ENCODE measurements at regions not wholly inside any gene's neighbourhood (a gene's known extent, or its start where the extent isn't known, plus 50 kb on each side); places are given as distances from the start of the nearest gene placed in this dataset.
"Not testable (repeated sequence)": the region's sequence is repeated elsewhere in the genome, so short reads cannot be mapped to it uniquely, and the experiment has no call there.

DNA sequence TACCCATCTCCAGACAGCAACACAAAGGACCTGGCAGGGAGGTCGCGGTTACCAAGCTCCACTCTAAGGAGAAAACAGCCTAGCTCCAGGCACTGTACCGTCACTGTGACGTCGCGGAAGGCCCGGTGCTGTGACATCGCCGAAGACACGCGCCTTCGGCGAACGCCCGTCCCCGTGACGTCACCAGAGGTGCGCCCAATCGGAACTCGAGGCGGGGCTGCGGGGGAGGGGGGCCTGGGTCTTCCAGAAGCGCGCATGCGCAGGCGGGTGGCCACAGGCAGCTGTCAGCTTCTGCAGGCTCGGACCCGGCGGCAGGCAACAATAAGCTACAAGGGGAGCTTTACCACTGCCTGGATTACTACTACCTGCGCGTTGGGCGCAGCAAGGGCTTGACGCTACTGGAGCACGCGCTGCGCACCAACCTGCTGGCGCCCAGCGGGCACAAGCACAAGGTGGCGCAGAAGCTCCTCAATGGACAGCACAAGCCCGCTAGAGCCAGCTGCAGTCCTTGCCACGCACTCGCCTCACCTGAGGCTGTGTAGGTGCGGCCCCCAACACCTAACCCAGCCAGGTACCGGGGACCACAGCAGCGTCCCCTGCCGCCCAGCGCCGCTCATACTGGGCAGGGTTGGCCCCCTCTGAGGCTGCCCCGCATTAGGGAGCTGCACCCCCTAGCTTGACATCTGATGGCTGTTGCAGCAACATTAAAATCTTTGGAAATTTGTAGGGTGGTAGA lies 208.4 kb downstream of the TPST1 start:
- DNase-seq (ENCODE audit: low read depth in 1 of 2, low spot score in 1 of 2) = peak; percentile 42 to 75

DNA sequence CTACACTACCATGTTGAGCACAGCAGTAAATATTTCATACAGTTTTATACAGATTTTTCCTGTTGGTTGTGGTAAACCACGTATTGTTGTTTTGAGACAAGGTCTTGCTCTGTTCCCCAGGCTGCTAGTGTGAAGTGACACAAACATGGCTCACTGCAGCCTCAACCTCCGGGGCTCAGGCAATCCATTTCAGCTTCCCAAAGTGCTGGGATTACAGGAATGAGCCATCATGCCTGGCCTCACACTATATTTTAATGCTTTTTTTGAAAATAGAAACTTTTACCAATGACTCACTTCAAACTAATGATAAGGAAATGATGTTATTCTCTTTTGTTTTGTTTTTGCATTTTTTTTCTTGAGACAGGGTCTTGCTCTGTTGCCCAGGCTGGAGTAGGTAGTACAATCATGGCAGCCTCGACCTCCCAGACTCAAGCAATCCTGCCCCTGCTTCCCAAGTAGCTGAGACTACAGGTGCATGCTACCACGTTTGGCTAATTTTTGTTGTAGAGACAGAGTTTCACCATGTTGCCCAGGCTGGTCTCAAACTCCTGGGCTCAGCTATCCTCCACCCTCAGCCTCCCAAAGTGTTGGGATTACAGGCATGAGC lies 210.6 kb downstream of the TPST1 start:
- DNase-seq (ENCODE audit: low read depth in 1 of 2, low spot score in 1 of 2) = no peak

DNA sequence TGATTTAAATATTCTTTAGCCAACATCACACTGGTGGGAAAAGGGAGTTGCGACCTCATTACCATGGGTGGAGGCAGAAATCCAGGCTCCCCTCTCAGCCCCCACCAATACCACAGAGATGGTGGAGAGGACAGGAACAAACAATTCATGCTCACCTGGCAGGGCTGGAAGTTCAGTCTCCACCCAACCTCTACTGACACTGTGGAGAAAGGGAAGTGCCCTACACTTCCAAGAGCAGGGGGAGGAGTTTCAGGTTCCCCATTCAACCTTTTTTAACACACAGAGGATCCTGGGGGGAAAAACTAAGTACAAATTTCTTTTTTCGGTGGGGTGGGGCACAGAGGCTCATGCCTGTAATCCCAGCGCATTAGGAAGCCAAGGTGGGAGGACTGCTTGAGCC lies 210.1 kb upstream of the KCTD7 start:
- DNase-seq (ENCODE audit: low read depth in 1 of 2, low spot score in 1 of 2) = no peak

DNA sequence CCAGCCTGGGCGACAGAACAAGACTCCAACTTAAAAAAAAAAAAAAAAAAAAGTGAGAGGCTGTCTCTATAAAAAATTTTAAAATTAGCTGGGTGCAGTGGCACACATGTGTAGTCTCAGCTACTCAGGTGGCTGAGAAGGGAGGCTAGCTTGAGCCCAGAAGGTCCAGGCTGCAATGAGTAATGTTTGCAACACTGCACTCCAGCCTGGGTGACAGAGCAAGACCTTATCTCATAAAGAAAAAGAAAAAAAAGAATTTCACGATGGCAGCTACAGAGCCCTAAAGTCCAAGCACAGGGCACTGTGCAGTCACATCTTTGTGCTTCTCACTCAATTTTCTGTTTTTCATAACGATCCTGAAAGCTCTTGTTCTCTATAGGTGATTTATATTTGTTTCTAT lies 209.5 kb upstream of the KCTD7 start:
- DNase-seq (ENCODE audit: low read depth in 1 of 2, low spot score in 1 of 2) = no peak

DNA sequence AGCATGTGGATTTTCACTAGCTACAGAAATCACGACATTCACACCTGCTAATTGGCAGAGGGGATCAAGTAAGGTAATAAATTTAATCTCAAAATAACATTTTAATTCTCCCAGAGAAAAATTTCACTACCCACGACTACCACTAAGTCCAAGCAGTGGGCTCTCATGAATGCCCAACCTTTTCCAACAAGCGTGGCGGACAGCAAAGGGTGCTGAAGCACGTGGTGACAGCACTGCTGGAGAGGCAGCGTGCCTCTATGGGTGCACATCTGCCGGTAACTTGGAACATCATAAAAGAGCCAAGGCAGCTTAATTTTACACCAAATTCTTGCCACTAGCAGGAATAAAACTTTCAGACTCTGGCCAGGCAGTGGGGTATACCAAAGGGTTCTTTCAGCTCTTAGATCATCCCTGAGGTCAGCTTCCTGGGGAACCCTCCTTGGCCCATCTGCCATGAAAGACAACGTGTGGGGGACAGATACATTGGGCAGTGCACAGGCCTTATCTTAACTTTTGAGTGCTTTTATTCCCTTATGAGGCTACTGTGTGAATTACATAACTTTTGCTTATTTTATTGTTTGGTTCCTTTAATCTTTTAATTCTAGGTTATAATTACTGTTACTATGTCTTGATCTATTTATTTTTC lies 206.7 kb upstream of the KCTD7 start:
- DNase-seq (ENCODE audit: low read depth in 1 of 2, low spot score in 1 of 2) = no peak

DNA sequence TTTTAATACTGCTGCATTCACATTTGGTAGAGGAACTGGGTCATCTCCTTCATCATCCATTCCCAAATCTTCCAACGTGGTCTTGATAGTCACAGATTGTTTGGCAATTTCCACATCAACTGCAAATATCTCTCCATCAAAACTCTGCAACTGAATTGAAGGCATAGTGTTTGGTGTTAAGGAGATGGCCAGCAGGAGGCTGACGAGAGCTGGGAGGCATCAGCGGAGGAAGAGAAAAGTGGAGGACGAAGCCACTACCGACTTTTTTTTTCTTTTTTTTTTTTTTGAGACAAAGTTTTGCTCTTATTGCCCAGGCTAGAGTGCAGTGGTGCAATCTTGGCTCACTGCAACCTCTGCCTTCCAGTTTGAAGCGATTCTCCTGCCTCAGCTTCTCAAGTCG lies 205.0 kb upstream of the KCTD7 start:
- no peak for DNase-seq (ENCODE audit: low read depth in 1 of 2, low spot score in 1 of 2)

DNA sequence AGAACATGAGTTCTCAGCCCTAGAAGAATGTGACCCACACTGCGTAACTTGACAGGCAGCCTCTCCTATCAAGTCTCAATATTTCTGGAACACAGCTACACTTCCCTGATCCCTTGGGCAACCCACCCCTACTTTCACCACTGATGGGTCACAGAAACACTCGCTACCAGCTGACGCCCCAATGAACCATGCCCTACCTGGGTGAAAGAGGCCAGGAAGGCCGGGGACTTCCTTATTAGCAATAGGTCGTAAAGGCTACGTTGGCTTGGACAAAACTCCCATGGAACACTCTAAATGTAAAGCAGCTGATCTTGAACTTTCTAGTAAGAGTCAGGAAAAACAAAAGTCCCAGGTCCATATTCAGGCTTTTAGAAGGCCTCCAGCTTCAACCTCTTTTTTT lies 202.3 kb upstream of the KCTD7 start:
- no peak for DNase-seq (ENCODE audit: low read depth in 1 of 2, low spot score in 1 of 2)

DNA sequence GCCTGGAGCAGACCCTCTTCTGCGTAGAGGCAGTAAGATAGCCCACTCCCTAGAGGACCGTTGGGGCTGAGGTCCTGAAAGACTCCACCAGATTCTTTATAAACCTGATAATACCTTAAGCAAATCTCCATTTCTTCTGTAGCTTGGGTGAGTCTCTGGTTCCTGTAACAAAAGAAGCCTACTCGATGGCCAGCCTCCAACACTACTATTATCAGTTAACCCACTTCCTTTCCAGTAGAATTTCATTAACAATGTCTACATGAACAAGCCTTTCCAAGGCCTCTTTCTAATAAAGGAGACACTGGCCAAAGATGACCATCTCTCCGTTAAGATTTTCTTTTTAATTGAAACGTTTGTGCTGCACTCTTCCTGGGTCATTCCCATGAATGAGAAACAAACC lies 201.7 kb upstream of the KCTD7 start:
- no peak for DNase-seq (ENCODE audit: low read depth in 1 of 2, low spot score in 1 of 2)

DNA sequence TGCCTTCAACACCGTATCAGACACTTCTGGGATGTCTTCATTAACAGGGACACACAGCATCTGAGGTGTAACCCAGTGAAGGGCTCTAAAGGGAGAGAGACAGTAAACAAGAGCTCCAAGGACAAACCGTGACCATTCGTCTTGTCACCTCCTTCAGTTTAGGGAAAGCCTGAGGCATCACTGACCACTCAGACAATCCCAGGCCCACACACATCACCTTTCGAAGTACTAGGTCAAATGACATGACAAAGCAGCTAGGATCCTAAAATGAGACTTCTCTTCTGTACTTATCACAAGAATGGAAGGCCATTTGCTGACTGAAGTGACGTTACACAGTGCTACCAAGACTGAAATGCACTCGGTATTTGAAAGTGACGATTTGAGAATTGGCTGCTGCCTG lies 200.7 kb upstream of the KCTD7 start:
- no peak for DNase-seq (ENCODE audit: low read depth in 1 of 2, low spot score in 1 of 2)

DNA sequence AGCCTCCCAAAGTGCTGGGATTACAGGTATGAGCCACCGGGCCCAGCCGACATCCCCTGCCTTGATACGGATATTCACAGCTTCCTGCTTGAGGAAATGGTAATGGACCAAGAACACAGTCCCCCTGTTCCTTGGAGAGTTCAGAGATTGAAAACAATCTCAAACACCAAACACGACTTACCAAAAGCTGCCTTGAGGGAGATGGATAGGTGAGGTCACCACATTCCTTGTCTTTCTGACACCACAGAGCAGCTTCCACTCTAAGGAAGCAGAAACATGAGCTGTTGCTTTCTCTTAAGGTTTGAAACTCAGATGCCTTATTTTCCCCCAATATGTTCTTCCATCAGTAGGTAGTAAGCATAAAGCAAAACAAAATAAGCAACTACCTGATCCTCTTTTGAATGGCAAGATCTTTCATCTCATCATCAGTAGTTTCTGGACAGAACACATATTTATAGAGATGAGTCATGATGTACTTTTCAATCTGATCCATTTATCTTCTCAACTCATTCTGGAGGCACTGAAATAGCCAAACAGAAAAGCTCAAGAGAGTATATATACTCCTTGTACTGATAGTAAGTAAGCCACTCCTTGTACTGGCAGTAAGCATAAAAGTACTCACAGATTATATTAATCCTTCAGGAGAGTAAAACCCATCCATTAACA lies 199.1 kb upstream of the KCTD7 start:
- no peak for DNase-seq (ENCODE audit: low read depth in 1 of 2, low spot score in 1 of 2)

DNA sequence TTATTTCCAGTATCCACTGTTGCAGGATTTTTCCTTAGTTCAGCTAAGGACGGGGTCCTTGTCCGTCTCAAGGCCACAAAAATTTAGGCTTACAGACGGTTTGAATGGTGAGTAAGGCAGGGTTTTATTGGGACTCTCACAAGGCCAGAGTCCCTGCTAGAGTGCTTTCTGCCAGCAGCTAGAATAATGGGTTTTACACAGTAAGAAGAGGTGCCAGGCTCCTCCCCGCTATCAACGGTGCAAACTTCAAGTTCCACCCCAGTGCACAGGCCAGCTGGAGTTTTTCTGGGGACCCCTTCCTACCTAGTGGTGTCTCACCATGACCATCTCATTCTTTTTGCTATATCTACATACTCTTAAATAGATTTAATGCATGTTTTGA lies 198.5 kb upstream of the KCTD7 start:
- DNase-seq (ENCODE audit: low read depth in 1 of 2, low spot score in 1 of 2) = no peak

DNA sequence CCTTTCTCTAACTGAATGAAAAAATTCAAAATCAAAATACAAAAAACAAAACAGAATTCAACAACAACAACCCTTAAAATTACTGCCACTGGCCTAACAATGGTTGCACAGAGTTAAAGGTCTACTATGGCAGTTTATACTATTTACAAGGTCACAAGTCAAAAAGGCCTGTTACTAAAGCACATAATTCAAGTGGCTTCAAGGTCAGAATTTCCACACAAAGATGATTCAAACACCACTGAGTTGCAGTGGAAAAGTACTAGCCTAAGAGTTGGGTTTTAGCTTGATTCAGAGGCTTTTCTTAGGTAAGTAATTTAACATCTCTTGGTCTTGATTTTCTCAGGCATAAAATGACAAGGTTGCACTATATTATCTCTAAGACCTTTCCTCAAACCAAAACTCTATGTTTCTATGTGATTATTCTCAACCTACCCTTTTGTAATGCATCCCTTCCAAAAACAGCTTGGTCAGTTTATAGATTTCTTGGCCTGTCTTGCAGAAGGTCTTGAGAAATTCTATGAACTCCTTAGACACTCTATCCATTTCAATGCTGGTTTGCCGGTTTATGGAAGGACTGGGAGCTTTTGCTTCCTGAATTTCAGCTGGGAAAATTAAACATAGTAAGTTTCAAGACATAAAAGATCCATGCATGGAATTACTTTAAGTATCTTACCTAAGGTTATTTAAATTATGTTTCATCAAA lies 189.8 kb upstream of the KCTD7 start:
- DNase-seq (ENCODE audit: low read depth in 1 of 2, low spot score in 1 of 2) = not testable (repeated sequence)

DNA sequence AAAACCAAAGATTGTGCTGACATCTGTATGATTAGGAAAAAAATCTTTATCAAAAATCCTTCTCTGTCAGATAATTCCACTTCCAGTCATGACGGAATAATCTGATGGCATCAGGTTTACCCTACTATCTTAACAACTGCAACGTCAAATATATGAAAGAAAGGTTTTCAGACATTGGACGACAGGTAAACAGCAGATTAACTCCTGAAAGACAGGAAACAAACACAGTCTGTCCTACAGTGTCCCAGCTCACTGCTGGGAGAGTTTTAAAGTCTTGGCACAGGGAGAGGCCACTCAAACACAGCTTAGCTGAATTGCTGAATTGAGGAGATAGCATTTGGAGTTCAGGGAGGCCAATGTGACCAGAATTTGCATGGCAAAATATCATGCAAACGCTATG lies 186.3 kb upstream of the KCTD7 start:
- no peak for DNase-seq (ENCODE audit: low read depth in 1 of 2, low spot score in 1 of 2)

DNA sequence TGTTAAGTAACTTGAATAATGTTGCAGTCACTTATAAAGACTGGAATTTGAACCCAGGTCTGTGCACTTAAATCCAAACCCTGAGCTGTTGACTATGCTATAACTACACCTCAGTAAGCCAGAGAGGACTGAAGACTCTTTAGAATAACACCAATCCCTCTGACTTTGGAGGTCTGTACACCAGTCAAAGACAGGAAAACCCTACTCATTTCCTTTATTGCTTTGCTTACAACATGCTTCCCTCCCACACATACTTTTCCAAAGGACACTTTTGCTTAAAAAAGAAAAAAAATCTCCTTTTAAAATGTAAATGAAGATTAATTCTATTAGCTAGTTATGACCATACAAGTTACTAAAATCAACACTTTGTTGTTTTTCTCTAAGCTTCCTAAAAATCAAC lies 184.7 kb upstream of the KCTD7 start:
- DNase-seq (ENCODE audit: low read depth in 1 of 2, low spot score in 1 of 2) = no peak

DNA sequence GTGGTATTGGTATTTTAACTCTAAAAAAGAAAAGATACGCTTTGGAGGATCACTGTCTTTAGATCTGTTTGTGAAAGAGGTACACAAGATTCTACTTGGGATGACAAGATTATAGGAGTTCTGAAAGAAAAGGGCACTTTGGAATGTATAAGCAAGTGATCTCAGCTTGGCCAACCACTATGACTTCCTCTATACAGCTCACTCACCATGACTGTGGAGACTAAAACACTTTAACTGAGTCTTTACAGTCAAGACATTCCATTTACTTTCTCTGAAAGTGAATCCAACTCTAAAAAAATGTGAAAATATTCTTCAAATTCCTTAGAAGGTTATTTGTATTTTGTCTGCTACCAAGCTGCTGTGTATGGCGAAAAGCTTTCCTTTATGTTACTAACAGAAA lies 181.7 kb upstream of the KCTD7 start:
- DNase-seq (ENCODE audit: low read depth in 1 of 2, low spot score in 1 of 2) = not testable (repeated sequence)

DNA sequence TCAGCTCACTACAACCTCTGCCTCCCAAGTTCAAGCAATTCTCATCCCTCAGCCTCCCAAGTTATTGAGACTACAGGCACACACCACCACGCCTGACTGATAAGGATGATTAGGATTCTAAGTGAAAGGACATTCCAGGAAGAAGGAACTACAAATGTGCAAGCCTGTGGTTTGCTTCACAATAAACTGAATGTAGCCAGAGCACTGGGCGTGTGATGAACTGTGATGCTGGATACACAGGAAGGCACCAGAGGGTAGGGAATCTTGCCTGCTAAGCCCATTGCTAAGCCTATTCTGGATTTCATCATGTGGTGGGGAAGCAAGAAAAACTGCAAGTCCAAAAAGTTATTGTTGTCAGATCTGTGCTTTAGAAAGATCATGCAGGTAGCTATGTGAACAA lies 177.9 kb upstream of the KCTD7 start:
- not testable (repeated sequence) for DNase-seq (ENCODE audit: low read depth in 1 of 2, low spot score in 1 of 2)

DNA sequence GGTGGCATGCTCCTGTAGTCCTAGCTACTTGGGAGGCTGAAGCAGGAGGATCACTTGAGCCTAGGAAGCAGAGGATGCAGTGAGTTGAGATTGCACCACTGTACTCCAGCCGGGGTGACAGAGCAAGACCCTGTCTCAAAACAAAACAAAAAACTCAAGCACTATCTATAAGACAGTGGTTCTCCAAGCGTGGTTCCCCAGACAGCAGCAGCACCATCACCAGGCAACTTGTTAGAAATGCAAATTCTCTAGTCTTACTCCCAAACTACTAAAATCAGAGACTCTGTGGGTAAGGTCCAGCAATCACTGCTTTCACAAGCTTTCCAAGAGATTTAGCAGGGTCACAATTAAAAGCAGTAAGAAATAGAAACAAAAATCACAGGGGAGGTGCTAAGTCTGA lies 177.0 kb upstream of the KCTD7 start:
- not testable (repeated sequence) for DNase-seq (ENCODE audit: low read depth in 1 of 2, low spot score in 1 of 2)

DNA sequence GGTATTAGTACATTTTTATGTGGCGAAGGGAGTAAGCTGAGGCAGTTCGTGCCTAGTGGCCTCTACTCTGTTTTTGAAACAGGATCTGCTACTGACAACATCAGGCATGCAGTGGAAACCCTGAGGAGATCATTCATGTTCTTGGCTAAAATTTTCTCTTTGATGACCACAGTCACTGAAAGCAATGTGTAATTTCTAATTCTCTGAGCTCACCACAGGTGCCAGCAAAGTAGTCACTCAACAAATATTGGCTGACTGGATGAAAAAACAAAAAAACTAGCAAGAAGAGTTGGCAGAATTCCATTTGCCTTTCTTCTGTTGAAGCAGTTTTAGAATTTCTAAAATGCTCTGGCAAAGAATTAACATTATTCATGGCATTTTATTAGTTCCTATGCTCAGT lies 176.5 kb upstream of the KCTD7 start:
- DNase-seq (ENCODE audit: low read depth in 1 of 2, low spot score in 1 of 2) = no peak

DNA sequence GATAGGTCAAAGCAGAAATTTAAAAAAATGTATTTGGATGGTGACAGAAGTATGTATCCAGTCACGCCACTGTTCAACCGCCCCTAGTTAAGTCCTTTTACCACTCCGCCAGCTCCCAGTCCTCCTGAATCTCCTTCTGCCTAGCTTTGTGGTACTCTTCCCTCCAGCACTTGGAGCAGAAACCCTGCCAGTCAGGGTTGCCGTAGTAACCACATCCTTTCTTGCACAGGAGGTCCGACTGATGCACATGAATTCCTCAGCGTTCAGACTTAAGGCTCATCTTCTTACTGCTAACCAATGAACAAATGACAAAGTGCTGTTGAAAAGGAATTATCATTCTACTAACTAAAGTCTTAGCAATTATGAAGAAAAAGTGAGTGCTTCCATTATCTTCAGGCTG lies 175.3 kb upstream of the KCTD7 start:
- DNase-seq (ENCODE audit: low read depth in 1 of 2, low spot score in 1 of 2) = no peak

DNA sequence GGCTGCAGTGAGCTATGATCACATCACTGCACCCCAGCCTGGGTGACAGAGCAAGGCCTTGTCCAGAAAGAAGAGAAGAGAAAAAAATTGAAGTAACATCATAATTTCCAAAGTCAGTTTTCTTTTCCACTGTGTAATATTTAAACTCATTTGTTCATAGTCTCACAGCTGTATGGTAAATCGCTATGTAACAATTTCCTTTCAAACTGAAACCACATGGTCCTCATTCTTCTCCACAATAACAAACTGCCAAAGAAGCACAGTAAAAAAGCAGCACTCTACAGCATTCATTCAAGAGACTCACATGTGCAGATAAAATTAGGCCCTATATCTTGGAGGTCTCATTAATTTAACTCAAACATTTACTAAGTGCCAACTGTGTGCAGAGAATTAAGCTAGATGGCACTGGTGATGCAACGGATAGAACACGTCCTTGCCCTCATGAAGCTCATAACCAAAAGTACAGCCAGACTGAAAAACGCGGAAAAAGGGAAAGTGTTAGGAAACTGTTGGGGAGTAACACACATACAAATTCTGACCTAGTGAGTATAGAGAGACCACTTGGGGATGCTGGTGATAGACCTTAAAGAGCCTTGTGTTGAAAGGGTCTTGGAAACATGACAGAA lies 174.0 kb upstream of the KCTD7 start:
- no peak for DNase-seq (ENCODE audit: low read depth in 1 of 2, low spot score in 1 of 2)

DNA sequence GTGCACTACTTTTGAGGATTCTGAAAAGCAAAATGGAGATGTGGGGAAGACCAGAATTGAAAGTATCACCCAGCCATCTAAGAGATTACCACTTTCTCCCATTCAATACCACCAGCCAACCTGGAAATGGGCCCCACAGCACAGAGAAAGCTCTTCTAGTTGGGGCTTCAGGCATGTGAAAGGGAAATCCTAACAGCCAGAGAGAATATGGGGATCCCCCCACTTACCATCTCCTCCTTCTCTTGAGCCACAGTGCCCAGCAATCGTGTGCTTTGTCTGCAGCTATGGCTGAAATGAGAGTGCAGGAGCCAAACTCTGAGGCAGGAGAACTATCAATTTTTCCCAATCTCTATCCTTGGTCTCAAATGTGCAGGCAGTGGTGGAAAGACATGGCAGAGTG lies 173.2 kb upstream of the KCTD7 start:
- DNase-seq (ENCODE audit: low read depth in 1 of 2, low spot score in 1 of 2) = not testable (repeated sequence)
